ENCODE measurements at regions not wholly inside any gene's neighbourhood (a gene's known extent, or its start where the extent isn't known, plus 50 kb on each side); places are given as distances from the start of the nearest gene placed in this dataset.

DNA sequence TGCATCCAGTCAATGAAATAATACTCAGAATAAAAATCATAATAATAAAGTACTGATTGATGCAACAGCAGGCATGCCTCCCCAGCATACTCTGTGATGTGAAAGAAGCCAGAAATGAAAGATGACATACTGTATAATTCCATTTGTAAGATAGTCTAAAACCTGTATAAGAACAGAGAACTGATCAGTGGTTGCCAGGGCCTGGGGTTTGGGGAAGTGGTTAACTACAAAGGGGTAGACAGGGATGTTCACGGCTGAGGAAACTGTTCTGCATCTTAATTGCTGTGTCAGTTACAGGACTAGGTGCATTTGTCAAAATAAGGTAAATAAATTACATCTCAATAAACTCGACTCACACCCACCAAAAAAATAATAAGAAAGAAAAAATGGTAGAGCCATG lies 81.3 kb upstream of the BMP2 start:
- Histone ChIP-seq H3K9me1 (ENCODE audit: control insufficient read depth, extremely low read depth, insufficient read depth, low read length) (no peaks in the 10 kb centered on the region), H3K27me3 (ENCODE audit: control insufficient read depth, extremely low read depth, insufficient read depth, low read length) (no peaks in the 10 kb centered on the region), H2AFZ (ENCODE audit: control insufficient read depth, low read length) (no peak overlapping the region), H3K4me3 (ENCODE audit: control insufficient read depth in 2 of 3, extremely low read depth in 1 of 3, insufficient read depth in 2 of 3, low read depth in 1 of 3, low read length in 3 of 3) (no peak overlapping the region), H3K27ac (ENCODE audit: control insufficient read depth, insufficient read depth, low read length) (no peak overlapping the region), H3K9me3 (ENCODE audit: control insufficient read depth, low read depth, low read length) (no peaks in the 10 kb centered on the region), H3K4me1 (ENCODE audit: control insufficient read depth, extremely low read depth, insufficient read depth, low read length) (no peaks in the 10 kb centered on the region), H3K79me2 (ENCODE audit: control insufficient read depth, insufficient read depth, low read length) (no peaks in the 10 kb centered on the region), H3K4me2 (ENCODE audit: control insufficient read depth, extremely low read depth, insufficient read depth, low read depth, low read length) (no peak overlapping the region), H4K20me1 (ENCODE audit: control insufficient read depth, extremely low read depth, insufficient read depth, low read length) (no peaks in the 10 kb centered on the region), H3K9ac (ENCODE audit: control insufficient read depth, extremely low read depth, insufficient read depth, low read length) (no peak overlapping the region), H3K36me3 (ENCODE audit: control insufficient read depth in 2 of 2, extremely low read depth in 1 of 2, insufficient read depth in 2 of 2, low read length in 2 of 2) (no peaks in the 10 kb centered on the region)
- no peak for DNase-seq (ENCODE audit: low read depth, low spot score)
- TF ChIP-seq, protein P1, sequence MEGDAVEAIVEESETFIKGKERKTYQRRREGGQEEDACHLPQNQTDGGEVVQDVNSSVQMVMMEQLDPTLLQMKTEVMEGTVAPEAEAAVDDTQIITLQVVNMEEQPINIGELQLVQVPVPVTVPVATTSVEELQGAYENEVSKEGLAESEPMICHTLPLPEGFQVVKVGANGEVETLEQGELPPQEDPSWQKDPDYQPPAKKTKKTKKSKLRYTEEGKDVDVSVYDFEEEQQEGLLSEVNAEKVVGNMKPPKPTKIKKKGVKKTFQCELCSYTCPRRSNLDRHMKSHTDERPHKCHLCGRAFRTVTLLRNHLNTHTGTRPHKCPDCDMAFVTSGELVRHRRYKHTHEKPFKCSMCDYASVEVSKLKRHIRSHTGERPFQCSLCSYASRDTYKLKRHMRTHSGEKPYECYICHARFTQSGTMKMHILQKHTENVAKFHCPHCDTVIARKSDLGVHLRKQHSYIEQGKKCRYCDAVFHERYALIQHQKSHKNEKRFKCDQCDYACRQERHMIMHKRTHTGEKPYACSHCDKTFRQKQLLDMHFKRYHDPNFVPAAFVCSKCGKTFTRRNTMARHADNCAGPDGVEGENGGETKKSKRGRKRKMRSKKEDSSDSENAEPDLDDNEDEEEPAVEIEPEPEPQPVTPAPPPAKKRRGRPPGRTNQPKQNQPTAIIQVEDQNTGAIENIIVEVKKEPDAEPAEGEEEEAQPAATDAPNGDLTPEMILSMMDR (optimal IDR thresholded peaks at IDR 0.05 in 1 of 3, IDR thresholded peaks at IDR 0.05 in 1 of 3, conservative IDR thresholded peaks at IDR 0.05 in 1 of 3; ENCODE audit: extremely low read depth in 1 of 3, insufficient read depth in 2 of 3, low read length in 3 of 3), result no peak
- no peak for TF ChIP-seq EZH2 (IDR thresholded peaks at IDR 0.05; ENCODE audit: low read length)
- dilution Hi-C loops (cut with MboI; ENCODE audit: extremely low pct_ligation_motif_present, low sequenced_read_pairs), result no loop called here
- FAIRE-seq, result no peak

DNA sequence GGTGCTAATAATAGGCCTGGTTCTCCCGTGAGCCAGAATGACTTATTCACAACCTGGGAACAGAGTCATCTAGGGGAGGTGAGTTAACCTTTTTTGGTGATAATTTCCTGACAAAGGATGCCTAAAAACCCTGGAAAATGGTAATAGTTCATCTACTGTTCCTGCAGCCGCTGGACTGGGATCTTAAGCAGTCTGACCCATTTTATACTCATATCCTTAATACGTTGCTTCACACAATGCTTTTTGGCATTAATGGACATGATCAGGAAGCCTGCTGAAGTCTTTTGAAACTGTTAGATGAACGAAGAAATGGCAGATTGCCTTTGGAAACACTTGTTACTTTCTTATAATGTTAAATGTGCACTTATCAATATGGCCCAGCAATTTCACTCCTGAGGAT lies 81.9 kb upstream of the BMP2 start:
- Histone ChIP-seq H3K4me2 (ENCODE audit: control insufficient read depth, extremely low read depth, insufficient read depth, low read depth, low read length) (no peak overlapping the region), H2AFZ (ENCODE audit: control insufficient read depth, low read length) (no peak overlapping the region), H3K9me1 (ENCODE audit: control insufficient read depth, extremely low read depth, insufficient read depth, low read length) (no peaks in the 10 kb centered on the region), H3K9ac (ENCODE audit: control insufficient read depth, extremely low read depth, insufficient read depth, low read length) (peak overlapping the region; percentile 3), H4K20me1 (ENCODE audit: control insufficient read depth, extremely low read depth, insufficient read depth, low read length) (no peaks in the 10 kb centered on the region), H3K4me3 (ENCODE audit: control insufficient read depth in 2 of 3, extremely low read depth in 1 of 3, insufficient read depth in 2 of 3, low read depth in 1 of 3, low read length in 3 of 3) (no peak overlapping the region), H3K4me1 (ENCODE audit: control insufficient read depth, extremely low read depth, insufficient read depth, low read length) (no peaks in the 10 kb centered on the region), H3K27ac (ENCODE audit: control insufficient read depth, insufficient read depth, low read length) (peak overlapping the region; percentile 42), H3K9me3 (ENCODE audit: control insufficient read depth, low read depth, low read length) (no peaks in the 10 kb centered on the region), H3K79me2 (ENCODE audit: control insufficient read depth, insufficient read depth, low read length) (no peaks in the 10 kb centered on the region), H3K36me3 (ENCODE audit: control insufficient read depth in 2 of 2, extremely low read depth in 1 of 2, insufficient read depth in 2 of 2, low read length in 2 of 2) (no peaks in the 10 kb centered on the region), H3K27me3 (ENCODE audit: control insufficient read depth, extremely low read depth, insufficient read depth, low read length) (no peaks in the 10 kb centered on the region)
- DNase-seq (ENCODE audit: low read depth, low spot score) (no peak), FAIRE-seq (no peak)
- dilution Hi-C loops (cut with MboI; ENCODE audit: extremely low pct_ligation_motif_present, low sequenced_read_pairs), result no loop called here
- TF ChIP-seq, protein P1 (optimal IDR thresholded peaks at IDR 0.05 in 1 of 3, IDR thresholded peaks at IDR 0.05 in 1 of 3, conservative IDR thresholded peaks at IDR 0.05 in 1 of 3; ENCODE audit: extremely low read depth in 1 of 3, insufficient read depth in 2 of 3, low read length in 3 of 3), result no peak
- TF ChIP-seq EZH2 (IDR thresholded peaks at IDR 0.05; ENCODE audit: low read length), result no peak

Measured in keratinocyte (primary cell).